ENCODE measurements at regions not wholly inside any gene's neighbourhood (a gene's known extent, or its start where the extent isn't known, plus 50 kb on each side); places are given as distances from the start of the nearest gene placed in this dataset.

GRCh38 chr10:47071891-47072290 is 160.7 kb downstream of the PTPN20 start:
- no peak for TF ChIP-seq POLR2AphosphoS5 (IDR thresholded peaks at IDR 0.05)
- TF ChIP-seq CTCF (IDR thresholded peaks at IDR 0.05 in 8 of 11, conservative IDR thresholded peaks at IDR 0.05 in 3 of 11), result no peak
- TF ChIP-seq POLR2A (IDR thresholded peaks at IDR 0.05), result no peak
- DNase-seq, result no peak
- H3K4me3 ChIP-seq, result no peak overlapping the region
- H3K27me3 ChIP-seq (replicated peaks in 1 of 7), result no peaks in the 10 kb centered on the region
- intact Hi-C loops (cut with DNase I; ENCODE audit: low total_unique reads), result no loop called here
- no peaks in the 10 kb centered on the region for H3K36me3 ChIP-seq
- no peaks in the 10 kb centered on the region for H3K9me3 ChIP-seq
- no peak overlapping the region for H3K27ac ChIP-seq
- no peaks in the 10 kb centered on the region for H3K4me1 ChIP-seq

- no peak overlapping the region for H3K27ac ChIP-seq
- no peaks in the 10 kb centered on the region for H3K9me3 ChIP-seq
- intact Hi-C loops (cut with DNase I; ENCODE audit: low total_unique reads), result no loop called here
- TF ChIP-seq POLR2A (IDR thresholded peaks at IDR 0.05), result no peak
- no peak for TF ChIP-seq POLR2AphosphoS5 (IDR thresholded peaks at IDR 0.05)
- no peak for TF ChIP-seq CTCF (IDR thresholded peaks at IDR 0.05 in 8 of 11, conservative IDR thresholded peaks at IDR 0.05 in 3 of 11)
- peaks cover 0 to 10% (median 0%) of the 10 kb centered on the region in 7 donors for H3K27me3 ChIP-seq (replicated peaks in 1 of 7)
- DNase-seq, result no peak
- H3K4me3 ChIP-seq, result no peak overlapping the region
- 69 to 83% (median 75%) methylated on average over 3 of the region's 3 CpGs for WGBS, 5 donors
- no peaks in the 10 kb centered on the region for H3K4me1 ChIP-seq
- no peaks in the 10 kb centered on the region for H3K36me3 ChIP-seq
These were observed 162.7 kb downstream of the PTPN20 start for GRCh38 chr10:47073967-47074366.

GRCh38 chr10:47076949-47077361 is 165.7 kb downstream of the PTPN20 start:
- H3K27ac ChIP-seq, result no peak overlapping the region
- H3K9me3 ChIP-seq, result no peaks in the 10 kb centered on the region
- intact Hi-C loops (cut with DNase I; ENCODE audit: low total_unique reads), result no loop called here
- peaks cover 0 to 17% (median 0%) of the 10 kb centered on the region in 7 donors for H3K27me3 ChIP-seq (replicated peaks in 1 of 7)
- no peak overlapping the region for H3K4me3 ChIP-seq
- no peaks in the 10 kb centered on the region for H3K4me1 ChIP-seq
- no peak for DNase-seq
- no peaks in the 10 kb centered on the region for H3K36me3 ChIP-seq
- WGBS, 5 donors, result 23 to 38% (median 31%) methylated on average over 8 of the region's 8 CpGs
- TF ChIP-seq POLR2A (IDR thresholded peaks at IDR 0.05), result no peak
- no peak for TF ChIP-seq POLR2AphosphoS5 (IDR thresholded peaks at IDR 0.05)
- no peak for TF ChIP-seq CTCF (IDR thresholded peaks at IDR 0.05 in 8 of 11, conservative IDR thresholded peaks at IDR 0.05 in 3 of 11)

GRCh38 chr10:47077386-47077785 is 166.2 kb downstream of the PTPN20 start:
- peaks cover 0 to 17% (median 0%) of the 10 kb centered on the region in 7 donors for H3K27me3 ChIP-seq (replicated peaks in 1 of 7)
- H3K36me3 ChIP-seq, result no peaks in the 10 kb centered on the region
- TF ChIP-seq POLR2A (IDR thresholded peaks at IDR 0.05), result no peak
- TF ChIP-seq CTCF (IDR thresholded peaks at IDR 0.05 in 8 of 11, conservative IDR thresholded peaks at IDR 0.05 in 3 of 11), result no peak
- no peak for TF ChIP-seq POLR2AphosphoS5 (IDR thresholded peaks at IDR 0.05)
- no peaks in the 10 kb centered on the region for H3K4me1 ChIP-seq
- H3K9me3 ChIP-seq, result no peaks in the 10 kb centered on the region
- H3K4me3 ChIP-seq, result no peak overlapping the region
- 83 to 88% (median 85%) methylated on average over 9 of the region's 9 CpGs for WGBS, 5 donors
- intact Hi-C loops (cut with DNase I; ENCODE audit: low total_unique reads), result no loop called here
- no peak for DNase-seq
- H3K27ac ChIP-seq, result no peak overlapping the region

Measured in spleen (tissue), 11 donors.